ENCODE measurements at regions not wholly inside any gene's neighbourhood (a gene's known extent, or its start where the extent isn't known, plus 50 kb on each side); places are given as distances from the start of the nearest gene placed in this dataset.

DNA sequence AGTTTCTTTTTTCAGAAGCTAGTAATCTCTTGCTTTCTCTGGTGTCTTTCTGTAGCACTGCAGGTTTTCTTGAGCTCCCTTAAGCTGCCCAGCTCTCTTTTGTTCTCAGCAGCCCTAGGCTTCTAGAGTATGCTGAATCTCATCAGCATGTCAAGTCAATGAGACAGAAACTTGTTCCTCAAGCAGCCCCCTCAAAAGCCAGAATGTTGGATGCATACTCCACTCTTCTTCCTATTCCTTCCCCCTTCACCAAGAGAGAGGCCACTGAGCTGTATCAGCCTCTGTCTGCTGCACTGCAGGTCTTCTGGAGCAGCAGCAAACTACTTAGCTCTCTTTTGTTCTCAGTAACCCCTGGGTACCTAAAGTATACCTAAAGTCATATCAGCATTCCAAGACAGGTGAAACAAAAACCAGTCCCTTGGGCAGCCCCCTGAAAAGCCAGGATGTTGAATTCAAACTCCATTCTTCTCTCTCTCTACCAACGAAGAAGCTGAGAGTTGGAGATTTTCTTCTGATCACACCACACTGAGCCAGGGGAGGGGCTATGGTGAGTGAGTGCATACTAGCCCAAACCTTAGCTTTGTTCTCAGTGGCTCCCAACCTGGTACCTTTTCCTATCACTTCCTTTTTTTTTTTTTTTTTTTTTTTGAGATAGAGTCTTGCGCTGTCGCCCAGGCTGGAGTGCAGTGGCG lies 73.3 kb upstream of the WAC start:
- FAIRE-seq (no peak), DNase-seq (no peak)
- Histone ChIP-seq H3K27ac (ENCODE audit: low read depth in 1 of 3, low read length in 2 of 3) (no peak overlapping the region), H3K36me3 (ENCODE audit: control insufficient read depth in 3 of 3, insufficient read depth in 2 of 3, low read depth in 1 of 3, low read length in 3 of 3) (no peaks in the 10 kb centered on the region), H3K4me3 (ENCODE audit: low read depth in 1 of 3, low read length in 3 of 3) (no peak overlapping the region), H3K27me3 (ENCODE audit: control insufficient read depth in 3 of 3, insufficient read depth in 3 of 3, low read length in 3 of 3) (no peaks in the 10 kb centered on the region), H3K9me3 (ENCODE audit: control insufficient read depth in 2 of 2, insufficient read depth in 1 of 2, low read depth in 1 of 2, low read length in 1 of 2) (no peaks in the 10 kb centered on the region), H3K4me1 (ENCODE audit: control insufficient read depth in 3 of 3, insufficient read depth in 2 of 3, low read depth in 1 of 3, low read length in 2 of 3) (no peaks in the 10 kb centered on the region)
- WGBS, 3 donors = 88 to 91% (median 90%) methylated on average over 2 to 4 of the region's 4 CpGs

DNA sequence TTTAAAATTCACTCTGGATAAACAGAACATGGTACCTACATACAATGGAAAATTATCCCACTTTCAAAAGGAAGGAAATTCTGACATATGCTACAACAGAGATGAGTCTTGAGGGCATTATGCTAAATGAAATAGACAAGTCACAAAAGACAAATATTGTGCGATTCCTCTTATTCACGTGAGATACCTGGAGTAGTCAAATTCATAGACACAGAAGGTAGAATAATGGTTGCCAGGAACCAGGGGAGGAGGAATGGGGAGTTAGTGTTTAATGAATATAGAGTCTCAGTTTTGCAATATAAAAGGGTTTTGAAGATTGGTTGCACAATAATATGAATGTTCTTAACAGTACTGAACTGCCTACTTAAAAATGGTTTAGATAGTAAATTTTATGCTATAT lies 69.8 kb upstream of the WAC start:
- WGBS, 3 donors = 87 to 89% (median 88%) methylated on average over 2 of the region's 2 CpGs
- no peaks in the 10 kb centered on the region for H3K9me3 ChIP-seq (ENCODE audit: control insufficient read depth in 2 of 2, insufficient read depth in 1 of 2, low read depth in 1 of 2, low read length in 1 of 2)
- no peak overlapping the region for H3K27ac ChIP-seq (ENCODE audit: low read depth in 1 of 3, low read length in 2 of 3)
- H3K4me1 ChIP-seq (ENCODE audit: control insufficient read depth in 3 of 3, insufficient read depth in 2 of 3, low read depth in 1 of 3, low read length in 2 of 3) = no peaks in the 10 kb centered on the region
- no peaks in the 10 kb centered on the region for H3K27me3 ChIP-seq (ENCODE audit: control insufficient read depth in 3 of 3, insufficient read depth in 3 of 3, low read length in 3 of 3)
- H3K36me3 ChIP-seq (ENCODE audit: control insufficient read depth in 3 of 3, insufficient read depth in 2 of 3, low read depth in 1 of 3, low read length in 3 of 3) = no peaks in the 10 kb centered on the region
- H3K4me3 ChIP-seq (ENCODE audit: low read depth in 1 of 3, low read length in 3 of 3) = no peak overlapping the region
- DNase-seq = no peak
- no peak for FAIRE-seq

DNA sequence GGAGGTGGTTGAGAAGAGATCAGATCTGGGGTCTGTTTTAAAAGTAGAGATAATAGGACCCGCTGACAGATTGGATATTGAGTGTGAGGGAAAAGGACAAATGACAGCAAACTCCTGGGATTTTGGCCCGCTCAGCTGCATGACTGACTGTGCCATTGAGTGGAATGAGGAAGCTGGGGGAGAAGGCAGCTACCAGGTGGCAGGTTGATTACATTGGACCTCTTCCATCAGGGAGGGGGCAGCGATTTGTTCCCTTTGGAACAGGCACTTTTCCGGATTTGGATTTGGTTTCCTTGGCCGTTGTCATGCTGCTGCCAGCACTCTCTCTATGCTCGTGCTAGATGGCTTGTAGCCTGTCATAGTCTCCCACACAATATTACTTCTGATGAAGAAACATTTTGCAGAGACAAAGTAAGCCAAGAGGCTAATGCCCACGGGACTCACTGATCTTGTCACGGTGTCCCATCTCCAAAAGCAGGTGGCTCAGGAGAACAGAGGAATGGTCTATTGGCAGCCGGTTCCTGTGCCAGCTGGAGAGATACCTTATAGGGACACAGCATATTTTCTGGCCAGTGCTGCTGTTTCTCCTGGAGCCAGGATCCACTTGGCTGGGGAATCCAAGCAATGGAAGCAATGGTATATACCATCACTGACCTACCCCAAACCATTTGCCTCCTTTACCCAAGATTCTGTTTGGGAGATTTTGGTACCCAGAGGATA lies 69.1 kb upstream of the WAC start:
- no peaks in the 10 kb centered on the region for H3K36me3 ChIP-seq (ENCODE audit: control insufficient read depth in 3 of 3, insufficient read depth in 2 of 3, low read depth in 1 of 3, low read length in 3 of 3)
- peak in 1 of 2 donors; percentile 43 for DNase-seq
- no peaks in the 10 kb centered on the region for H3K9me3 ChIP-seq (ENCODE audit: control insufficient read depth in 2 of 2, insufficient read depth in 1 of 2, low read depth in 1 of 2, low read length in 1 of 2)
- H3K27me3 ChIP-seq (ENCODE audit: control insufficient read depth in 3 of 3, insufficient read depth in 3 of 3, low read length in 3 of 3) = no peaks in the 10 kb centered on the region
- 13 to 67% (median 34%) methylated on average over 9 of the region's 9 CpGs for WGBS, 3 donors
- no peak overlapping the region for H3K4me3 ChIP-seq (ENCODE audit: low read depth in 1 of 3, low read length in 3 of 3)
- H3K27ac ChIP-seq (ENCODE audit: low read depth in 1 of 3, low read length in 2 of 3) = no peak overlapping the region
- FAIRE-seq = no peak
- H3K4me1 ChIP-seq (ENCODE audit: control insufficient read depth in 3 of 3, insufficient read depth in 2 of 3, low read depth in 1 of 3, low read length in 2 of 3) = no peaks in the 10 kb centered on the region

DNA sequence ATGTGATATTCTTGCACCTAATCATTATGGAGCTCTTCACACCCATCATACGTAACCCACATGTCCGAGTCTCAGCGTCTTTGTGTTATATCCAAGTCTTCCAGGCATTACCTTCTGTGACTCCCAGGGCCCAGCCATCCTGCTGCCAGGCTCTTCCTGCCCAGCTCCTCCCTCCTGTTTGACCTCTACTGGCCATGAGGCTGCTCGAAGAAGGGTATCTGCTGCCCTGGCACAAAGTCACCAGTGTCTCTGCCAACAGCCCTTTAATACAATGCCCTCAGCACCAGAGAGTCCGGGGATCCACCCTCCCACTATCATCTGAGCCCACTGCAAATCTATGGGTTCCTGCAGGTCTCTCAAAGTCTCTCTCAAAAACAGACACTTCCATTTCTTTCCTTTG lies 65.3 kb upstream of the WAC start:
- DNase-seq (no peak), FAIRE-seq (no peak)
- 85 to 93% (median 91%) methylated on average over 5 of the region's 5 CpGs for WGBS, 3 donors
- no peak overlapping the region for H3K4me3 ChIP-seq (ENCODE audit: low read depth in 1 of 3, low read length in 3 of 3)
- H3K4me1 ChIP-seq (ENCODE audit: control insufficient read depth in 3 of 3, insufficient read depth in 2 of 3, low read depth in 1 of 3, low read length in 2 of 3) = no peaks in the 10 kb centered on the region
- no peaks in the 10 kb centered on the region for H3K36me3 ChIP-seq (ENCODE audit: control insufficient read depth in 3 of 3, insufficient read depth in 2 of 3, low read depth in 1 of 3, low read length in 3 of 3)
- no peaks in the 10 kb centered on the region for H3K9me3 ChIP-seq (ENCODE audit: control insufficient read depth in 2 of 2, insufficient read depth in 1 of 2, low read depth in 1 of 2, low read length in 1 of 2)
- H3K27ac ChIP-seq (ENCODE audit: low read depth in 1 of 3, low read length in 2 of 3) = no peak overlapping the region
- H3K27me3 ChIP-seq (ENCODE audit: control insufficient read depth in 3 of 3, insufficient read depth in 3 of 3, low read length in 3 of 3) = no peaks in the 10 kb centered on the region

DNA sequence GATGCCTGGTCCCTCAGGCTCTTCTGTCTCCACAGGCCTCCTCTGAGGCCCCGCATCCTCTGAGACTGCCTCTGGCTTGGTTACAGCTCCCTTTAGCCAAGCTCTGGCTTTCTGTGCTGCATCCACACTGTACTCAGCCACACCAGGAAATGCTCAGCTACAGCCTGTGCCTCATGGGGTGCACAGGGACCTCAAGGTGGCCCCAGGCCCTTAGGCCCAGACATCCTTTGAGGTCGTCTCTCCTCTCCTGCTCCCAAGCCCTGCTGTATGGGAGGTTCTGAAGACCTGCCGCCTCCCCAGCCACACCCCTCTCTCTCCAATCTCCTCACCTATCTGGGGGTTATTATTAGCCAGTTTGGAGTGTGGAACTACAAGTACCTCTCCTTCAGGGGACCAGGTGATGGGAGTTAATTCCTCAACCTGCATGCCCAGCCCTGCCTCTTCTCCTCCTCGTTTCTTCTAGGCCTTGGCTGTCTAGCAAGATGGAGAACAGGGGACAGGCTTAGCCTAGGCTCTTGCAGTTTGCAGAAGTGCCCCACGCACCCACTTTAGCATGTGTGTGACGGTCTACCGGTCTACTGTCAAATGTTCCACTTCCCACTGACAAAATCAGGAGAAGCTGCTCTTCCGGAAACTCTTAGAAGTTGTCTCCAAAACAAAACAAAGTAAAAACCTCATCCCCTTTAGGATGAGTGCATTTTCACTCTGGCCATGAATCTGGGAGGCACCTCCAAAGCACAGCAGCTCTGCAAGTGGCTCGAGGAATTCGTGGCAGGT lies 64.0 kb upstream of the WAC start:
- FAIRE-seq (no peak), DNase-seq (no peak)
- Histone ChIP-seq H3K36me3 (ENCODE audit: control insufficient read depth in 3 of 3, insufficient read depth in 2 of 3, low read depth in 1 of 3, low read length in 3 of 3) (no peaks in the 10 kb centered on the region), H3K27ac (ENCODE audit: low read depth in 1 of 3, low read length in 2 of 3) (no peak overlapping the region), H3K4me3 (ENCODE audit: low read depth in 1 of 3, low read length in 3 of 3) (no peak overlapping the region), H3K9me3 (ENCODE audit: control insufficient read depth in 2 of 2, insufficient read depth in 1 of 2, low read depth in 1 of 2, low read length in 1 of 2) (no peaks in the 10 kb centered on the region), H3K27me3 (ENCODE audit: control insufficient read depth in 3 of 3, insufficient read depth in 3 of 3, low read length in 3 of 3) (no peaks in the 10 kb centered on the region), H3K4me1 (ENCODE audit: control insufficient read depth in 3 of 3, insufficient read depth in 2 of 3, low read depth in 1 of 3, low read length in 2 of 3) (no peaks in the 10 kb centered on the region)
- 73 to 75% (median 75%) methylated on average over 10 of the region's 10 CpGs for WGBS, 3 donors

DNA sequence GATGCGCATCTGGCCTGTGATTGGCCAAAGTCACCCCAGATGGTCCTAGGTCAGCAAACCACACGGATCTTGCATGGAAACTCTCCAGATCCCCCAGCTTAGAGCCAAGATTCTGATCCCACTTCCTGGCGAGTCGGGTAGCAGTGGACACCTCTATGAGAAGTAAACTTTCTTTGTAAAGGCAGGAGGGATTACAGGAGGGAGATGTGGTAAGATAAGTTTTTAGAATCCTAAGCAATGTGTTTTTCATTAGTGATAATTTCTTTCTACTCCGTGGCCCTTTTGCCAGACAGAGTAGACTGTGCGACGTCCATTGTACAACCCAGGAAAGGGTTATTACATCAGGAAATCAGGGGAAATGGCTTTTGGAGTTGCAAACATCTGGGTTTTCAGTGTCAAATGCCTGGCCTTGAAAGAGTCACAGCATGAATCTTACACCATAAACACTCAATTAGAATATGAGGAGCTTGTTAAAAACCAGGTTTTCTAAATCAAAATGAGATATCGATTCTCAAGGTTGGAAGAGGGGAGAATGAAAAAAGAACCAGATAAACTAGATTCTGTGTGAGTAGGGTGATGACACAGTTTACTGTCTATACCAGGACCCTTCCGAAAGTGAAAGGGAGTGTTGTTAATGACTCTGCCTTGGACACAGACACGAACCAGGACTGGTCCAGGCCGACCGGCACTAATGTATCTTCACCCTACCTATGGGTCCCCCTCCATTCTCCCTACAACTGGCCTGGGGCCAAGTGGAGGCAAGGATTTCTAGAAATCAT lies 61.9 kb upstream of the WAC start:
- Histone ChIP-seq H3K4me1 (ENCODE audit: control insufficient read depth in 3 of 3, insufficient read depth in 2 of 3, low read depth in 1 of 3, low read length in 2 of 3) (no peaks in the 10 kb centered on the region), H3K27me3 (ENCODE audit: control insufficient read depth in 3 of 3, insufficient read depth in 3 of 3, low read length in 3 of 3) (no peaks in the 10 kb centered on the region), H3K9me3 (ENCODE audit: control insufficient read depth in 2 of 2, insufficient read depth in 1 of 2, low read depth in 1 of 2, low read length in 1 of 2) (no peaks in the 10 kb centered on the region), H3K36me3 (ENCODE audit: control insufficient read depth in 3 of 3, insufficient read depth in 2 of 3, low read depth in 1 of 3, low read length in 3 of 3) (no peaks in the 10 kb centered on the region), H3K27ac (ENCODE audit: low read depth in 1 of 3, low read length in 2 of 3) (no peak overlapping the region), H3K4me3 (ENCODE audit: low read depth in 1 of 3, low read length in 3 of 3) (no peak overlapping the region)
- FAIRE-seq (no peak), DNase-seq (no peak)
- 68 to 88% (median 80%) methylated on average over 12 of the region's 12 CpGs for WGBS, 3 donors

DNA sequence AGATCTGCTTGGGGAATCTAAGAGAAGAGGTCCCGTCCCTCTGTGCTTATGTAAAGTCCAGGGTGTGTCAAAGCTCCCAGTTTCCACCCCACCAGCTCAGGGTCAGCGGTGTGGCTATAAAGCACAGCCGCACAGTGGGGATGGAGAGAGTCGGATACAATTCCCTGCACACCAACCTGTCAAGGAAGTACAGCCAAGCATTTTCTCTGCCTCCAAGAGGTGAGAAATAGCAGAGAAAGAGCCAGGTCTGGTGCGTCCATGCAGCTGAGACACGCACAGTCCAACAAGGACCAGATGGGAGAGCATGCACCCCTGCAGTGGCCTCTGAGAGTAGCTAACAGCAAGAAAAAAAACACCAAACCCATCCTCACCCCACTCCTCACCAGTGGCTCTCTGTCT lies 61.3 kb upstream of the WAC start:
- no peak for FAIRE-seq
- no peak for DNase-seq
- Histone ChIP-seq H3K27me3 (ENCODE audit: control insufficient read depth in 3 of 3, insufficient read depth in 3 of 3, low read length in 3 of 3) (no peaks in the 10 kb centered on the region), H3K9me3 (ENCODE audit: control insufficient read depth in 2 of 2, insufficient read depth in 1 of 2, low read depth in 1 of 2, low read length in 1 of 2) (no peaks in the 10 kb centered on the region), H3K36me3 (ENCODE audit: control insufficient read depth in 3 of 3, insufficient read depth in 2 of 3, low read depth in 1 of 3, low read length in 3 of 3) (no peaks in the 10 kb centered on the region), H3K4me3 (ENCODE audit: low read depth in 1 of 3, low read length in 3 of 3) (no peak overlapping the region), H3K4me1 (ENCODE audit: control insufficient read depth in 3 of 3, insufficient read depth in 2 of 3, low read depth in 1 of 3, low read length in 2 of 3) (no peaks in the 10 kb centered on the region), H3K27ac (ENCODE audit: low read depth in 1 of 3, low read length in 2 of 3) (no peak overlapping the region)
- WGBS, 3 donors = 88 to 91% (median 91%) methylated on average over 6 of the region's 6 CpGs

DNA sequence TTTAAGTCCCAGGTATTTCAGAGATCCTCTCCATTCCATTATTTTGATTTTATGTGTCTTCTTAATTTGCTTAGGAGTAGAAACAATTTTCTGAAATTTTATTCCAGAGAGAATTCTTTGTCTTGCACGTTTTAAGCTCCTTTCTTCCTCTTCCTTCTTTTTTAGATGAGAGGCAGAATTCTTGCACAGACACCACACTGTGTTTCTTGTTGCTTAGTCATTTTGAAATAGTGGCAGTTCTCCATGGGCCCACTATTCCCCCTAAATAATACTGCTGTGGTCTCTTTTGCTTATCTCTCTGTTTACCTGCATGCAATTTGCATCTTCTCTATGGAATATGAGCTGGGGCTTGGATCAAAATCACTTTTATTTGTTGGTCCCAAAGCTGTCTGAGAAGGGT lies 54.3 kb upstream of the WAC start:
- no peak for FAIRE-seq
- H3K4me3 ChIP-seq (ENCODE audit: low read depth in 1 of 3, low read length in 3 of 3) = no peak overlapping the region
- 27 to 66% (median 44%) methylated on average over 1 of the region's 1 CpG for WGBS, 3 donors

More for the DNA sequence above, 54.3 kb upstream of the WAC start:
- H3K27ac ChIP-seq (ENCODE audit: low read depth in 1 of 3, low read length in 2 of 3) = no peak overlapping the region
- no peak for DNase-seq
- no peaks in the 10 kb centered on the region for H3K9me3 ChIP-seq (ENCODE audit: control insufficient read depth in 2 of 2, insufficient read depth in 1 of 2, low read depth in 1 of 2, low read length in 1 of 2)
- no peaks in the 10 kb centered on the region for H3K4me1 ChIP-seq (ENCODE audit: control insufficient read depth in 3 of 3, insufficient read depth in 2 of 3, low read depth in 1 of 3, low read length in 2 of 3)
- H3K36me3 ChIP-seq (ENCODE audit: control insufficient read depth in 3 of 3, insufficient read depth in 2 of 3, low read depth in 1 of 3, low read length in 3 of 3) = no peaks in the 10 kb centered on the region
- H3K27me3 ChIP-seq (ENCODE audit: control insufficient read depth in 3 of 3, insufficient read depth in 3 of 3, low read length in 3 of 3) = no peaks in the 10 kb centered on the region
